H1 (cell line): ENCODE measurements at regions not wholly inside any gene's neighbourhood (a gene's known extent, or its start where the extent isn't known, plus 50 kb on each side); places are given as distances from the start of the nearest gene placed in this dataset.

Experiments used
- CTCF ChIA-PET: fragments of 300-600 bp; sonication (Branson Sonifier 250); formaldehyde crosslinking; loops from one replicate; lab custom pipeline; 2021; ENCODE audit not compliant: partially characterized antibody; lab: Charles Lee
- POLR2A ChIA-PET: fragments of 300-600 bp; sonication (Branson Sonifier 250); formaldehyde crosslinking; loops from one replicate; lab custom pipeline; 2021; ENCODE audit warnings: inconsistent platforms; ENCODE audit not compliant: partially characterized antibody; lab: Charles Lee
- DNase-seq, 2 experiments: peaks; one replicate each; pipeline versions ENCODE4 v3.0.0 to v3.0.0-alpha.2; 2010 to 2022; ENCODE audit warnings: low spot score in 2 of 2, low read depth in 1 of 2, mixed read lengths in 1 of 2
- FAIRE-seq: peaks from 2 replicates; lab custom pipeline; 2011; peaks lifted over from hg19 to GRCh38; lab: Jason Lieb, UNC
- H2AFZ ChIP-seq: 2 replicates; pipeline ENCODE4 v1.8.1; 2012; ENCODE audit warnings: low read length, inconsistent platforms
- H2AK5ac ChIP-seq: 2 replicates; pipeline ENCODE4 v1.6.1; 2013; ENCODE audit warnings: low read depth, low read length
- H2BK120ac ChIP-seq: replicated peaks from 2 replicates; pipeline ENCODE3; 2013; ENCODE audit warnings: low read depth, low read length, inconsistent platforms
- H2BK12ac ChIP-seq: 2 replicates; pipeline ENCODE4 v1.6.1; 2013; ENCODE audit warnings: low read depth, low read length
- H2BK15ac ChIP-seq: 2 replicates; pipeline ENCODE4 v1.6.1; 2013; ENCODE audit warnings: low read length
- H2BK20ac ChIP-seq: 2 replicates; pipeline ENCODE4 v1.6.1; 2013; ENCODE audit warnings: low read length
- H2BK5ac ChIP-seq: 2 replicates; pipeline ENCODE4 v1.6.1; 2013; ENCODE audit warnings: low read depth, low read length
- H3K14ac ChIP-seq: 2 replicates; pipeline ENCODE4 v1.6.1; 2013; ENCODE audit warnings: inconsistent platforms; ENCODE audit not compliant: insufficient read length
- H3K18ac ChIP-seq: 2 replicates; pipeline ENCODE4 v1.6.1; 2013; ENCODE audit warnings: low read length; ENCODE audit errors: extremely low read depth
- H3K23ac ChIP-seq: 2 replicates; pipeline ENCODE4 v1.6.1; 2013; ENCODE audit warnings: inconsistent platforms; ENCODE audit not compliant: insufficient read length
- H3K23me2 ChIP-seq: 2 replicates; pipeline ENCODE4 v1.6.1; 2013; ENCODE audit warnings: low read depth, low read length
- H3K27ac ChIP-seq: 2 replicates; pipeline ENCODE4 v1.6.1; 2011; ENCODE audit warnings: low read depth, low read length, inconsistent platforms
- H3K27me3 ChIP-seq, 4 experiments: replicated peaks in 1 of 4; 1 replicate in 1 of 4; 2 replicates in 3 of 4; pipeline versions ENCODE4 v1.6.1 to v1.8.1; 2011 to 2013; ENCODE audit warnings: low read length in 3 of 4, mild to moderate bottlenecking in 3 of 4, inconsistent platforms in 2 of 4, mixed read lengths in 2 of 4, moderate library complexity in 1 of 4; ENCODE audit not compliant: control insufficient read depth in 3 of 4, insufficient read depth in 3 of 4; ENCODE audit errors: extremely low read depth in 1 of 4
- H3K36me3 ChIP-seq, 4 experiments: 2 replicates each; pipeline versions ENCODE4 v1.6.1 to v1.8.1; 2011 to 2013; ENCODE audit warnings: mild to moderate bottlenecking in 4 of 4, low read length in 3 of 4, moderate library complexity in 2 of 4, control low read depth in 1 of 4, inconsistent platforms in 1 of 4; ENCODE audit not compliant: insufficient read depth in 4 of 4, control insufficient read depth in 2 of 4
- H3K4ac ChIP-seq: replicated peaks from 2 replicates; pipeline ENCODE3; 2013; ENCODE audit warnings: low read length, low read depth, mixed read lengths, inconsistent platforms; ENCODE audit not compliant: insufficient read length
- H3K4me1 ChIP-seq, 4 experiments: replicated peaks in 1 of 4; 1 replicate in 1 of 4; 2 replicates in 3 of 4; pipeline versions ENCODE4 v1.6.1 to v1.8.1; 2011 to 2013; ENCODE audit warnings: low read length in 3 of 4, inconsistent platforms in 2 of 4, mixed read lengths in 1 of 4; ENCODE audit not compliant: insufficient read depth in 4 of 4, control insufficient read depth in 3 of 4
- H3K4me2 ChIP-seq, 2 experiments: 2 replicates each; pipeline versions ENCODE4 v1.6.1 to v1.8.1; 2011 to 2013; ENCODE audit warnings: low read depth in 2 of 2, low read length in 2 of 2, control low read depth in 1 of 2, inconsistent platforms in 1 of 2, mild to moderate bottlenecking in 1 of 2; ENCODE audit not compliant: insufficient read depth in 1 of 2
- H3K4me3 ChIP-seq, 4 experiments: fragments of 200-600, 300-600 bp in 1 of 4; sonication (generic), shearing (Covaris generic), sonication (Bioruptor Twin) in 1 of 4; 2 replicates each; pipeline versions ENCODE4 v1.5.1 to v1.8.1; 2011 to 2016; ENCODE audit warnings: low read length in 4 of 4, low read depth in 3 of 4, control low read depth in 2 of 4, inconsistent platforms in 2 of 4, mild to moderate bottlenecking in 2 of 4, mixed read lengths in 1 of 4, moderate library complexity in 1 of 4; ENCODE audit not compliant: insufficient read depth in 2 of 4; ENCODE audit errors: extremely low read depth in 1 of 4
- H3K56ac ChIP-seq: replicated peaks from 2 replicates; pipeline ENCODE3; 2013; ENCODE audit warnings: low read depth, mild to moderate bottlenecking, mixed read lengths, low read length, inconsistent platforms; ENCODE audit not compliant: insufficient read length
- H3K79me1 ChIP-seq: 2 replicates; pipeline ENCODE4 v1.6.1; 2013; ENCODE audit warnings: low read depth, low read length, control low read depth
- H3K79me2 ChIP-seq, 2 experiments: 2 replicates each; pipeline versions ENCODE4 v1.6.1 to v1.8.1; 2012 to 2013; ENCODE audit warnings: low read length in 2 of 2, mild to moderate bottlenecking in 2 of 2, inconsistent platforms in 1 of 2; ENCODE audit not compliant: insufficient read depth in 2 of 2, control insufficient read depth in 1 of 2
- H3K9ac ChIP-seq, 4 experiments: replicated peaks in 1 of 4; 1 replicate in 1 of 4; 2 replicates in 3 of 4; pipeline versions ENCODE4 v1.6.1 to v1.8.1; 2011 to 2013; ENCODE audit warnings: low read depth in 3 of 4, low read length in 3 of 4, control low read depth in 2 of 4, mild to moderate bottlenecking in 2 of 4, moderate library complexity in 2 of 4, inconsistent platforms in 1 of 4; ENCODE audit errors: extremely low read depth in 1 of 4
- H3K9me3 ChIP-seq, 2 experiments: 2 replicates each; pipeline versions ENCODE4 v1.6.1 to v1.8.1; 2012 to 2013; ENCODE audit warnings: mild to moderate bottlenecking in 2 of 2, moderate library complexity in 2 of 2, control low read depth in 1 of 2, inconsistent platforms in 1 of 2, low read depth in 1 of 2, low read length in 1 of 2, mixed read lengths in 1 of 2; ENCODE audit not compliant: insufficient read depth in 2 of 2
- H4K20me1 ChIP-seq, 2 experiments: replicated peaks in 1 of 2; 2 replicates each; pipeline versions ENCODE3 to v1.8.1; 2011 to 2013; ENCODE audit warnings: inconsistent platforms in 2 of 2, low read length in 2 of 2, mild to moderate bottlenecking in 1 of 2; ENCODE audit not compliant: insufficient read depth in 2 of 2, control insufficient read depth in 1 of 2
- H4K5ac ChIP-seq: 2 replicates; pipeline ENCODE4 v1.6.1; 2013; ENCODE audit warnings: low read length, low read depth, mixed read lengths, inconsistent platforms; ENCODE audit not compliant: insufficient read length
- H4K8ac ChIP-seq: 2 replicates; pipeline ENCODE4 v1.8.0; 2013; ENCODE audit warnings: mild to moderate bottlenecking, moderate library complexity, low read length, inconsistent platforms; ENCODE audit not compliant: insufficient read depth; ENCODE audit errors: extremely low read depth
- H4K91ac ChIP-seq: replicated peaks from 2 replicates; pipeline ENCODE3; 2013; ENCODE audit warnings: low read length, mixed read lengths, inconsistent platforms; ENCODE audit not compliant: insufficient read length
- E2F6 ChIP-seq: IDR thresholded peaks from 2 replicates; pipeline ENCODE4 v1.6.1; 2012; ENCODE audit warnings: inconsistent platforms
- GTF2F1 ChIP-seq: IDR thresholded peaks from 2 replicates; pipeline ENCODE4 v1.6.1; 2012; ENCODE audit warnings: low read depth, low read length, improper control_type of control experiment, borderline replicate concordance
- JUND ChIP-seq: IDR thresholded peaks from 2 replicates; pipeline ENCODE4 v1.6.1; 2011; ENCODE audit warnings: mild to moderate bottlenecking, improper control_type of control experiment, low read length
- MAFK ChIP-seq: IDR thresholded peaks from 2 replicates; pipeline ENCODE4 v1.6.1; 2012; ENCODE audit warnings: low read depth, mild to moderate bottlenecking, improper control_type of control experiment, low read length
- NRF1 ChIP-seq: IDR thresholded peaks from 2 replicates; pipeline ENCODE4 v1.6.1; 2011; ENCODE audit warnings: mild to moderate bottlenecking, low read depth, low read length, improper control_type of control experiment
- POLR2AphosphoS5 ChIP-seq: IDR thresholded peaks from 2 replicates; pipeline ENCODE4 v1.6.1; 2011; ENCODE audit warnings: low read depth, low read length
- TBP ChIP-seq: IDR thresholded peaks from 2 replicates; pipeline ENCODE4 v1.6.1; 2011; ENCODE audit warnings: low read depth, low read length, improper control_type of control experiment
- TCF12 ChIP-seq: IDR thresholded peaks from 2 replicates; pipeline ENCODE4 v1.6.1; 2011; ENCODE audit warnings: low read depth, mild to moderate bottlenecking, low read length
- WGBS, 2 experiments: shearing (Covaris generic) in 1 of 2; methylation state at CpG; one replicate each; pipeline versions ENCODE4 v1.1.6 to v1.1.7; 2013 to 2015; ENCODE audit warnings: low lambda C conversion rate in 2 of 2, mixed read lengths in 2 of 2, inconsistent platforms in 1 of 2, low coverage in 1 of 2, missing lambda C conversion rate in 1 of 2; ENCODE audit not compliant: insufficient replicate concordance in 2 of 2, insufficient coverage in 1 of 2, insufficient read length in 1 of 2; ENCODE audit errors: extremely low coverage in 1 of 2, missing lambda C conversion rate in 1 of 2; 5-methylcytosine and 5-hydroxymethylcytosine counted together

- POLR2A ChIA-PET, result no interaction called here
- no peak for TF ChIP-seq GTF2F1
- TF ChIP-seq TBP, result no peak
- peak; percentile 100 for TF ChIP-seq TCF12
- TF ChIP-seq E2F6, result no peak
- peak; percentile 65; the same call in 1 of the 2 replicates for TF ChIP-seq JUND
- TF ChIP-seq POLR2AphosphoS5, result peak; percentile 94
- no peak for TF ChIP-seq MAFK
- TF ChIP-seq NRF1, result no peak
- no peak overlapping the region for H2AFZ ChIP-seq
These were observed 311.5 kb downstream of the DUSP10 start for GRCh38 chr1:221430152-221430960.

More at GRCh38 chr1:221430152-221430960, 311.5 kb downstream of the DUSP10 start:
- CTCF ChIA-PET, result interaction anchor here (0.8 to 7.2 kb wide), 10 partner anchors 9 to 556 kb away, joined by 3 to 66 read pairs (median 4); no protein-coding TSS in a partner anchor
- Histone ChIP-seq H3K79me2 (no peaks in the 10 kb centered on the region), H4K8ac (no peak overlapping the region), H3K23ac (no peak overlapping the region), H3K23me2 (no peaks in the 10 kb centered on the region), H3K4me3 (no peak overlapping the region), H3K9ac (no peak overlapping the region), H3K27ac (no peak overlapping the region), H2BK12ac (no peak overlapping the region), H3K4ac (no peak overlapping the region), H3K56ac (no peak overlapping the region), H4K20me1 (no peaks in the 10 kb centered on the region), H3K79me1 (no peaks in the 10 kb centered on the region), H2BK5ac (no peak overlapping the region), H2BK20ac (no peak overlapping the region), H4K5ac (no peak overlapping the region), H3K9me3 (peaks cover 0 to 2% of the 10 kb centered on the region in 2 experiments; a peak in 1 of 4 replicates), H3K4me1 (no peaks in the 10 kb centered on the region), H2AK5ac (no peak overlapping the region), H2BK15ac (no peak overlapping the region), H3K27me3 (no peaks in the 10 kb centered on the region), H3K4me2 (no peak overlapping the region), H2BK120ac (no peak overlapping the region), H4K91ac (no peak overlapping the region), H3K36me3 (no peaks in the 10 kb centered on the region), H3K14ac (no peak overlapping the region), H3K18ac (no peak overlapping the region)
- FAIRE-seq (peak; percentile 84), DNase-seq (no peak)
- 65% methylated on average over 4 of the region's 4 CpGs; no CpG with 5 or more reads in 1 of the 2 experiments for whole genome bisulfite sequencing, 2 experiments
